H1 (cell line): ENCODE measurements at regions not wholly inside any gene's neighbourhood (a gene's known extent, or its start where the extent isn't known, plus 50 kb on each side); places are given as distances from the start of the nearest gene placed in this dataset.

ENCODE experiments used
- CTCF ChIA-PET: fragments of 300-600 bp; sonication (Branson Sonifier 250); formaldehyde crosslinking; loops from one replicate; lab custom pipeline; 2021; ENCODE audit not compliant: partially characterized antibody; lab: Charles Lee
- POLR2A ChIA-PET: fragments of 300-600 bp; sonication (Branson Sonifier 250); formaldehyde crosslinking; loops from one replicate; lab custom pipeline; 2021; ENCODE audit warnings: inconsistent platforms; ENCODE audit not compliant: partially characterized antibody; lab: Charles Lee
- DNase-seq, 2 experiments: peaks; one replicate each; pipeline versions ENCODE4 v3.0.0 to v3.0.0-alpha.2; 2010 to 2022; ENCODE audit warnings: low spot score in 2 of 2, low read depth in 1 of 2, mixed read lengths in 1 of 2
- FAIRE-seq: peaks from 2 replicates; lab custom pipeline; 2011; peaks lifted over from hg19 to GRCh38; lab: Jason Lieb, UNC
- H2AFZ ChIP-seq: 2 replicates; pipeline ENCODE4 v1.8.1; 2012; ENCODE audit warnings: low read length, inconsistent platforms
- H2AK5ac ChIP-seq: 2 replicates; pipeline ENCODE4 v1.6.1; 2013; ENCODE audit warnings: low read depth, low read length
- H2BK120ac ChIP-seq: replicated peaks from 2 replicates; pipeline ENCODE3; 2013; ENCODE audit warnings: low read depth, low read length, inconsistent platforms
- H2BK12ac ChIP-seq: 2 replicates; pipeline ENCODE4 v1.6.1; 2013; ENCODE audit warnings: low read depth, low read length
- H2BK15ac ChIP-seq: 2 replicates; pipeline ENCODE4 v1.6.1; 2013; ENCODE audit warnings: low read length
- H2BK20ac ChIP-seq: 2 replicates; pipeline ENCODE4 v1.6.1; 2013; ENCODE audit warnings: low read length
- H2BK5ac ChIP-seq: 2 replicates; pipeline ENCODE4 v1.6.1; 2013; ENCODE audit warnings: low read depth, low read length
- H3K14ac ChIP-seq: 2 replicates; pipeline ENCODE4 v1.6.1; 2013; ENCODE audit warnings: inconsistent platforms; ENCODE audit not compliant: insufficient read length
- H3K18ac ChIP-seq: 2 replicates; pipeline ENCODE4 v1.6.1; 2013; ENCODE audit warnings: low read length; ENCODE audit errors: extremely low read depth
- H3K23ac ChIP-seq: 2 replicates; pipeline ENCODE4 v1.6.1; 2013; ENCODE audit warnings: inconsistent platforms; ENCODE audit not compliant: insufficient read length
- H3K23me2 ChIP-seq: 2 replicates; pipeline ENCODE4 v1.6.1; 2013; ENCODE audit warnings: low read depth, low read length
- H3K27ac ChIP-seq: 2 replicates; pipeline ENCODE4 v1.6.1; 2011; ENCODE audit warnings: low read depth, low read length, inconsistent platforms
- H3K27me3 ChIP-seq, 4 experiments: replicated peaks in 1 of 4; 1 replicate in 1 of 4; 2 replicates in 3 of 4; pipeline versions ENCODE4 v1.6.1 to v1.8.1; 2011 to 2013; ENCODE audit warnings: low read length in 3 of 4, mild to moderate bottlenecking in 3 of 4, inconsistent platforms in 2 of 4, mixed read lengths in 2 of 4, moderate library complexity in 1 of 4; ENCODE audit not compliant: control insufficient read depth in 3 of 4, insufficient read depth in 3 of 4; ENCODE audit errors: extremely low read depth in 1 of 4
- H3K36me3 ChIP-seq, 4 experiments: 2 replicates each; pipeline versions ENCODE4 v1.6.1 to v1.8.1; 2011 to 2013; ENCODE audit warnings: mild to moderate bottlenecking in 4 of 4, low read length in 3 of 4, moderate library complexity in 2 of 4, control low read depth in 1 of 4, inconsistent platforms in 1 of 4; ENCODE audit not compliant: insufficient read depth in 4 of 4, control insufficient read depth in 2 of 4
- H3K4ac ChIP-seq: replicated peaks from 2 replicates; pipeline ENCODE3; 2013; ENCODE audit warnings: low read length, low read depth, mixed read lengths, inconsistent platforms; ENCODE audit not compliant: insufficient read length
- H3K4me1 ChIP-seq, 4 experiments: replicated peaks in 1 of 4; 1 replicate in 1 of 4; 2 replicates in 3 of 4; pipeline versions ENCODE4 v1.6.1 to v1.8.1; 2011 to 2013; ENCODE audit warnings: low read length in 3 of 4, inconsistent platforms in 2 of 4, mixed read lengths in 1 of 4; ENCODE audit not compliant: insufficient read depth in 4 of 4, control insufficient read depth in 3 of 4
- H3K4me2 ChIP-seq, 2 experiments: 2 replicates each; pipeline versions ENCODE4 v1.6.1 to v1.8.1; 2011 to 2013; ENCODE audit warnings: low read depth in 2 of 2, low read length in 2 of 2, control low read depth in 1 of 2, inconsistent platforms in 1 of 2, mild to moderate bottlenecking in 1 of 2; ENCODE audit not compliant: insufficient read depth in 1 of 2
- H3K4me3 ChIP-seq, 4 experiments: fragments of 200-600, 300-600 bp in 1 of 4; sonication (generic), shearing (Covaris generic), sonication (Bioruptor Twin) in 1 of 4; 2 replicates each; pipeline versions ENCODE4 v1.5.1 to v1.8.1; 2011 to 2016; ENCODE audit warnings: low read length in 4 of 4, low read depth in 3 of 4, control low read depth in 2 of 4, inconsistent platforms in 2 of 4, mild to moderate bottlenecking in 2 of 4, mixed read lengths in 1 of 4, moderate library complexity in 1 of 4; ENCODE audit not compliant: insufficient read depth in 2 of 4; ENCODE audit errors: extremely low read depth in 1 of 4
- H3K56ac ChIP-seq: replicated peaks from 2 replicates; pipeline ENCODE3; 2013; ENCODE audit warnings: low read depth, mild to moderate bottlenecking, mixed read lengths, low read length, inconsistent platforms; ENCODE audit not compliant: insufficient read length
- H3K79me1 ChIP-seq: 2 replicates; pipeline ENCODE4 v1.6.1; 2013; ENCODE audit warnings: low read depth, low read length, control low read depth
- H3K79me2 ChIP-seq, 2 experiments: 2 replicates each; pipeline versions ENCODE4 v1.6.1 to v1.8.1; 2012 to 2013; ENCODE audit warnings: low read length in 2 of 2, mild to moderate bottlenecking in 2 of 2, inconsistent platforms in 1 of 2; ENCODE audit not compliant: insufficient read depth in 2 of 2, control insufficient read depth in 1 of 2
- H3K9ac ChIP-seq, 4 experiments: replicated peaks in 1 of 4; 1 replicate in 1 of 4; 2 replicates in 3 of 4; pipeline versions ENCODE4 v1.6.1 to v1.8.1; 2011 to 2013; ENCODE audit warnings: low read depth in 3 of 4, low read length in 3 of 4, control low read depth in 2 of 4, mild to moderate bottlenecking in 2 of 4, moderate library complexity in 2 of 4, inconsistent platforms in 1 of 4; ENCODE audit errors: extremely low read depth in 1 of 4
- H3K9me3 ChIP-seq, 2 experiments: 2 replicates each; pipeline versions ENCODE4 v1.6.1 to v1.8.1; 2012 to 2013; ENCODE audit warnings: mild to moderate bottlenecking in 2 of 2, moderate library complexity in 2 of 2, control low read depth in 1 of 2, inconsistent platforms in 1 of 2, low read depth in 1 of 2, low read length in 1 of 2, mixed read lengths in 1 of 2; ENCODE audit not compliant: insufficient read depth in 2 of 2
- H4K20me1 ChIP-seq, 2 experiments: replicated peaks in 1 of 2; 2 replicates each; pipeline versions ENCODE3 to v1.8.1; 2011 to 2013; ENCODE audit warnings: inconsistent platforms in 2 of 2, low read length in 2 of 2, mild to moderate bottlenecking in 1 of 2; ENCODE audit not compliant: insufficient read depth in 2 of 2, control insufficient read depth in 1 of 2
- H4K5ac ChIP-seq: 2 replicates; pipeline ENCODE4 v1.6.1; 2013; ENCODE audit warnings: low read length, low read depth, mixed read lengths, inconsistent platforms; ENCODE audit not compliant: insufficient read length
- H4K8ac ChIP-seq: 2 replicates; pipeline ENCODE4 v1.8.0; 2013; ENCODE audit warnings: mild to moderate bottlenecking, moderate library complexity, low read length, inconsistent platforms; ENCODE audit not compliant: insufficient read depth; ENCODE audit errors: extremely low read depth
- H4K91ac ChIP-seq: replicated peaks from 2 replicates; pipeline ENCODE3; 2013; ENCODE audit warnings: low read length, mixed read lengths, inconsistent platforms; ENCODE audit not compliant: insufficient read length
- FOSL1 ChIP-seq: IDR thresholded peaks from 2 replicates; pipeline ENCODE4 v1.6.1; 2011; ENCODE audit warnings: mild to moderate bottlenecking, low read depth, low read length, moderate library complexity; ENCODE audit not compliant: insufficient read depth
- HDAC6 ChIP-seq: IDR thresholded peaks from one replicate; pipeline ENCODE4 v1.7.1; 2012; ENCODE audit warnings: low read depth, mild to moderate bottlenecking, inconsistent platforms, low read length, moderate library complexity
- SAP30 ChIP-seq: fragments of 300-600 bp; sonication (generic); IDR thresholded peaks from 2 replicates; pipeline ENCODE4 v1.7.1; 2012; ENCODE audit warnings: low read length, moderate library complexity, mild to moderate bottlenecking, inconsistent platforms; ENCODE audit not compliant: insufficient read depth, insufficient replicate concordance
- WGBS, 2 experiments: shearing (Covaris generic) in 1 of 2; methylation state at CpG; one replicate each; pipeline versions ENCODE4 v1.1.6 to v1.1.7; 2013 to 2015; ENCODE audit warnings: low lambda C conversion rate in 2 of 2, mixed read lengths in 2 of 2, inconsistent platforms in 1 of 2, low coverage in 1 of 2, missing lambda C conversion rate in 1 of 2; ENCODE audit not compliant: insufficient replicate concordance in 2 of 2, insufficient coverage in 1 of 2, insufficient read length in 1 of 2; ENCODE audit errors: extremely low coverage in 1 of 2, missing lambda C conversion rate in 1 of 2; 5-methylcytosine and 5-hydroxymethylcytosine counted together

DNA sequence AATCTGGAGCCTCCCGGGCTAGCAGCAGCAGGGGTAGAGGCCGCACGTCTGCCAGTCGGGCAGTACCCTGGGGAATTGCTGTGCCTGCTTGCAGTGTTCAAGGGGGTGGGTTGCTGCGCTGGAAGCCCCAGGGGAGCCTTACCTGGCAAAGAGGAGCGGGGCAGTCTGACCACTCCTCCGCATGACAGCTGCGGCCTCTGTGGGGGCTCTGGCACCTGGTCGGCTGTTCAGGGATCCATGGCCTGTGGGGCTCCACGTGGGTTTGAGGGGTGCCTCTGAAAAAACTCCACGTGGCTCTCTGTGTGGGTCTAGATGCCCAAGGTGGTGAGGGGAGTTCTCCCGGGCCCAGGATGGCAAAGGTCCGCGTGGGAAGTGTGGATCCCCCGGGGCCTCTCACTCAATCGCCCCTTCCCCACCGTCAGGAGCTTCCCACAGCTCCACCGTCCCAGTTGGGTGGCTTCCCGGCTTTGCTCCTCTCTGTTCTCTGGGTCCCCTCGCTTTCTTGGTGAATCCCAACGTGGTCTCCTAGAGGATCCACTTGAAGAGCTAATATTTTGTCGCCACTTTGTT lies 184.5 kb downstream of the EFHB start:
- no peak overlapping the region for H2AFZ ChIP-seq
- H3K18ac ChIP-seq = no peak overlapping the region
- no peak overlapping the region for H3K27ac ChIP-seq
- no peaks in the 10 kb centered on the region for H3K27me3 ChIP-seq
- H3K9me3 ChIP-seq = no peaks in the 10 kb centered on the region
- DNase-seq (no peak), FAIRE-seq (no peak)
- no peak overlapping the region for H4K91ac ChIP-seq
- no peak overlapping the region for H2BK15ac ChIP-seq
- no peak overlapping the region for H3K4me2 ChIP-seq
- no peaks in the 10 kb centered on the region for H3K23me2 ChIP-seq
- no peaks in the 10 kb centered on the region for H3K79me2 ChIP-seq
- no peak overlapping the region for H2BK20ac ChIP-seq
- H4K5ac ChIP-seq = no peak overlapping the region
- no peak overlapping the region for H2AK5ac ChIP-seq
- H3K4me1 ChIP-seq = no peaks in the 10 kb centered on the region
- no peak overlapping the region for H3K23ac ChIP-seq
- ChIA-PET POLR2A (no interaction called here), CTCF (no interaction called here)
- no peak overlapping the region for H2BK12ac ChIP-seq
- H3K36me3 ChIP-seq = no peaks in the 10 kb centered on the region
- no peak overlapping the region for H3K9ac ChIP-seq
- no peak overlapping the region for H2BK120ac ChIP-seq
- no peak overlapping the region for H3K14ac ChIP-seq
- H4K20me1 ChIP-seq = no peaks in the 10 kb centered on the region
- no peak overlapping the region for H3K4me3 ChIP-seq
- H3K79me1 ChIP-seq = no peaks in the 10 kb centered on the region
- H3K4ac ChIP-seq = no peak overlapping the region
- no peak overlapping the region for H2BK5ac ChIP-seq
- H3K56ac ChIP-seq = no peak overlapping the region
- no peak overlapping the region; the same call in 1 of the 2 replicates for H4K8ac ChIP-seq
- 92% methylated on average over 22 of the region's 22 CpGs; no CpG with 5 or more reads in 1 of the 2 experiments for WGBS, 2 experiments
- no peak for TF ChIP-seq SAP30
- TF ChIP-seq FOSL1 = no peak
- TF ChIP-seq HDAC6 = no peak
